ENCODE measurements at regions not wholly inside any gene's neighbourhood (a gene's known extent, or its start where the extent isn't known, plus 50 kb on each side); places are given as distances from the start of the nearest gene placed in this dataset.

DNA sequence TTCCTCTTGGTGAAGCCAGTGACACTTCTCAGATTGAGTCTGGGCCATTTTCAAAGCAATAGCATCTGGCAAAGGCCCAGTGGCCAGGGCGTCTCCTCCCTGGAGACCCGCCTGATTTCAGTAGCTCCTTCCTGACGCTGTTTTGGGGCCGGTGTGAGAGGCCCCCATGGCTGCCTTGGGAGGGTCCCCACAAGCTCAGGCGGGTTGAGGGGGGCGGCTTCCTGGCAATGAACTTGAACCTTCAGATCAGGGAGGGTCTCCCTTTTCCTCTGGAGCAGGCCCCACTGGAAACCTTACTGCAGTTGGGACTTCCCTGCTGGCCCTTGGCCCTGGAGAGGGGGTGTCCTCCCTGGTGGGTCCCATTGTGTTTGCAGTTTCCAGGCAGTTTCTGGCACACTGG lies 121.2 kb downstream of the CRYAA start:
- Histone ChIP-seq H3K9me3 (ENCODE audit: insufficient read depth in 2 of 2, low read depth in 1 of 2, low read length in 1 of 2) (no peaks in the 10 kb centered on the region), H2BK15ac (ENCODE audit: low read length) (no peak overlapping the region), H3K79me1 (ENCODE audit: low read depth, low read length) (no peaks in the 10 kb centered on the region), H2AK5ac (ENCODE audit: low read depth, low read length) (no peak overlapping the region), H3K36me3 (ENCODE audit: control insufficient read depth in 2 of 4, insufficient read depth in 4 of 4, low read length in 3 of 4) (no peaks in the 10 kb centered on the region), H3K56ac (replicated peaks; ENCODE audit: insufficient read length, low read depth, low read length) (no peak overlapping the region), H3K27me3 (replicated peaks in 1 of 4; ENCODE audit: control insufficient read depth in 3 of 4, extremely low read depth in 1 of 4, insufficient read depth in 3 of 4, low read length in 3 of 4) (no peaks in the 10 kb centered on the region), H3K4ac (replicated peaks; ENCODE audit: insufficient read length, low read depth, low read length) (no peak overlapping the region), H4K8ac (ENCODE audit: extremely low read depth, insufficient read depth, low read length) (no peak overlapping the region), H3K23ac (ENCODE audit: insufficient read length) (no peak overlapping the region), H2BK20ac (ENCODE audit: low read length) (no peak overlapping the region), H3K27ac (ENCODE audit: low read depth, low read length) (no peak overlapping the region), H2BK12ac (ENCODE audit: low read depth, low read length) (no peak overlapping the region), H3K4me2 (ENCODE audit: insufficient read depth in 1 of 2, low read depth in 2 of 2, low read length in 2 of 2) (no peak overlapping the region), H4K20me1 (replicated peaks in 1 of 2; ENCODE audit: control insufficient read depth in 1 of 2, insufficient read depth in 2 of 2, low read length in 2 of 2) (no peaks in the 10 kb centered on the region), H3K4me1 (replicated peaks in 1 of 4; ENCODE audit: control insufficient read depth in 3 of 4, insufficient read depth in 4 of 4, low read length in 3 of 4) (no peaks in the 10 kb centered on the region), H3K79me2 (ENCODE audit: control insufficient read depth in 1 of 2, insufficient read depth in 2 of 2, low read length in 2 of 2) (no peaks in the 10 kb centered on the region), H4K91ac (replicated peaks; ENCODE audit: insufficient read length, low read length) (no peak overlapping the region), H3K14ac (ENCODE audit: insufficient read length) (no peak overlapping the region), H4K5ac (ENCODE audit: insufficient read length, low read depth, low read length) (no peak overlapping the region), H3K23me2 (ENCODE audit: low read depth, low read length) (no peaks in the 10 kb centered on the region), H3K18ac (ENCODE audit: extremely low read depth, low read length) (no peak overlapping the region), H3K4me3 (ENCODE audit: extremely low read depth in 1 of 4, insufficient read depth in 2 of 4, low read depth in 3 of 4, low read length in 4 of 4) (no peak overlapping the region), H3K9ac (replicated peaks in 1 of 4; ENCODE audit: extremely low read depth in 1 of 4, low read depth in 3 of 4, low read length in 3 of 4) (no peak overlapping the region), H2AFZ (ENCODE audit: low read length) (no peak overlapping the region), H2BK5ac (ENCODE audit: low read depth, low read length) (no peak overlapping the region), H2BK120ac (replicated peaks; ENCODE audit: low read depth, low read length) (no peak overlapping the region)
- DNase-seq (ENCODE audit: low read depth in 1 of 2, low spot score in 2 of 2) (no peak), FAIRE-seq (no peak)
- WGBS, 2 experiments (ENCODE audit: extremely low coverage in 1 of 2, insufficient coverage in 1 of 2, insufficient read length in 1 of 2, insufficient replicate concordance in 2 of 2, low coverage in 1 of 2, low lambda C conversion rate in 2 of 2, missing lambda C conversion rate in 1 of 2) = 83% methylated on average over 6 of the region's 6 CpGs; no CpG with 5 or more reads in 1 of the 2 experiments
- ChIA-PET POLR2A (ENCODE audit: partially characterized antibody) (interaction anchor here (0.7 kb wide), 1 partner anchor 15 kb away, joined by 3 read pairs; no protein-coding TSS in a partner anchor), CTCF (ENCODE audit: partially characterized antibody) (interaction anchor here (0.8 to 1.2 kb wide), 2 partner anchors 17 to 20 kb away, joined by 3 read pairs; no protein-coding TSS in a partner anchor)
- TF ChIP-seq POLR2AphosphoS5 (IDR thresholded peaks at IDR 0.05; ENCODE audit: low read depth, low read length) (no peak), HDAC6 (IDR thresholded peaks at IDR 0.05; ENCODE audit: low read depth, low read length) (no peak), RFX5 (IDR thresholded peaks at IDR 0.05; ENCODE audit: borderline replicate concordance, low read depth, low read length) (no peak), MAFK (IDR thresholded peaks at IDR 0.05; ENCODE audit: low read depth, low read length) (no peak), RAD21 (IDR thresholded peaks at IDR 0.05 in 1 of 2, conservative IDR thresholded peaks at IDR 0.05 in 1 of 2; ENCODE audit: low read depth in 2 of 2, low read length in 2 of 2) (no peak), SP2 (IDR thresholded peaks at IDR 0.05; ENCODE audit: low read length) (no peak), CTBP2 (IDR thresholded peaks at IDR 0.05; ENCODE audit: borderline replicate concordance, insufficient read depth, insufficient read length, low read length) (no peak), ZNF274 (IDR thresholded peaks at IDR 0.05; ENCODE audit: borderline replicate concordance, extremely low read depth, low read length) (no peak), CBX8 (IDR thresholded peaks at IDR 0.05; ENCODE audit: borderline replicate concordance, low read depth, low read length) (no peak), PHF8 (conservative IDR thresholded peaks at IDR 0.05; ENCODE audit: low read depth, low read length) (no peak), JUN (IDR thresholded peaks at IDR 0.05; ENCODE audit: low read depth, low read length) (no peak), SP1 (IDR thresholded peaks at IDR 0.05; ENCODE audit: low read depth, low read length) (no peak)
- TF ChIP-seq, protein P1, sequence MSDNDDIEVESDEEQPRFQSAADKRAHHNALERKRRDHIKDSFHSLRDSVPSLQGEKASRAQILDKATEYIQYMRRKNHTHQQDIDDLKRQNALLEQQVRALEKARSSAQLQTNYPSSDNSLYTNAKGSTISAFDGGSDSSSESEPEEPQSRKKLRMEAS (IDR thresholded peaks at IDR 0.05) = no peak
- TF ChIP-seq, protein P2, sequence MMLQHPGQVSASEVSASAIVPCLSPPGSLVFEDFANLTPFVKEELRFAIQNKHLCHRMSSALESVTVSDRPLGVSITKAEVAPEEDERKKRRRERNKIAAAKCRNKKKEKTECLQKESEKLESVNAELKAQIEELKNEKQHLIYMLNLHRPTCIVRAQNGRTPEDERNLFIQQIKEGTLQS (IDR thresholded peaks at IDR 0.05; ENCODE audit: insufficient read depth, low read depth, low read length) = no peak

Measured in H1 (cell line).